Suppressor macrophage treated with lipopolysaccharide for 1 hour (primary cell): ENCODE measurements at regions not wholly inside any gene's neighbourhood (a gene's known extent, or its start where the extent isn't known, plus 50 kb on each side); places are given as distances from the start of the nearest gene placed in this dataset.
"Not testable (repeated sequence)": the region's sequence is repeated elsewhere in the genome, so short reads cannot be mapped to it uniquely, and the experiment has no call there.

Experiments used
- DNase-seq, 3 donors: peaks; one replicate each; pipeline ENCODE4 v3.0.0-alpha.2; 2020 to 2022

- DNase-seq = no peak
Measured at GRCh38 chr14:105601360-105602242, 75.2 kb downstream of the TMEM121 start.

- no peak for DNase-seq
Measured at GRCh38 chr14:105602243-105602750, 75.9 kb downstream of the TMEM121 start.

GRCh38 chr14:105602799-105603793, 76.7 kb downstream of the TMEM121 start:
- no peak for DNase-seq

- DNase-seq = peak in 1 of 3 donors; percentile 21
Measured at GRCh38 chr14:105604531-105605463, 78.4 kb downstream of the TMEM121 start.

GRCh38 chr14:105605464-105606304, 79.3 kb downstream of the TMEM121 start:
- no peak for DNase-seq

- DNase-seq = not testable (repeated sequence)
Measured at GRCh38 chr14:105606305-105606975, 80.1 kb downstream of the TMEM121 start.

- not testable (repeated sequence) for DNase-seq
Measured at GRCh38 chr14:105607025-105607424, 80.6 kb downstream of the TMEM121 start.

- not testable (repeated sequence) for DNase-seq
Measured at GRCh38 chr14:105614987-105615386, 88.6 kb downstream of the TMEM121 start.

- DNase-seq = not testable (repeated sequence)
Measured at GRCh38 chr14:105615986-105616801, 89.8 kb downstream of the TMEM121 start.

- no peak for DNase-seq
Measured at GRCh38 chr14:105616802-105617192, 90.4 kb downstream of the TMEM121 start.

GRCh38 chr14:105617201-105617777, 90.9 kb downstream of the TMEM121 start:
- DNase-seq = no peak

GRCh38 chr14:105617805-105618204, 91.4 kb downstream of the TMEM121 start:
- DNase-seq = not testable (repeated sequence)

GRCh38 chr14:105619324-105619723, 92.9 kb downstream of the TMEM121 start:
- not testable (repeated sequence) for DNase-seq

GRCh38 chr14:105620178-105620864, 93.9 kb downstream of the TMEM121 start:
- DNase-seq = not testable (repeated sequence)

GRCh38 chr14:105620865-105621471, 94.6 kb downstream of the TMEM121 start:
- DNase-seq = not testable (repeated sequence)

GRCh38 chr14:105621479-105622328, 95.3 kb downstream of the TMEM121 start:
- not testable (repeated sequence) for DNase-seq
